Gastrocnemius medialis (tissue), 4 donors: ENCODE measurements at regions not wholly inside any gene's neighbourhood (a gene's known extent, or its start where the extent isn't known, plus 50 kb on each side); places are given as distances from the start of the nearest gene placed in this dataset.

ENCODE experiments used
- ATAC-seq, 2 donors: fragments of 150-250 bp; one replicate each; pipeline ENCODE4 v1.9.1; 2016
- DNase-seq, 2 donors: peaks; one replicate each; pipeline ENCODE4 v3.0.0-alpha.2; 2019
- H3K27ac ChIP-seq, 4 donors: fragments of 200-600 bp; sonication (generic); 1 replicate in 1 of 4; 2 replicates in 3 of 4; pipeline ENCODE4 v1.5.1; 2016 to 2018; ENCODE audit warnings: mild to moderate bottlenecking in 2 of 4, moderate library complexity in 1 of 4
- H3K27me3 ChIP-seq, 3 donors: fragments of 200-600 bp; sonication (generic) in 2 of 3; 1 replicate in 1 of 3; 2 replicates in 2 of 3; pipeline versions ENCODE4 v1.5.1 to v1.6.0; 2016 to 2019; ENCODE audit warnings: mild to moderate bottlenecking in 1 of 3, moderate library complexity in 1 of 3
- H3K36me3 ChIP-seq, 2 donors: fragments of 200-600 bp; sonication (generic) in 1 of 2; one replicate each; pipeline ENCODE4 v1.5.1; 2017 to 2018
- H3K4me1 ChIP-seq, 2 donors: fragments of 200-600 bp; sonication (generic) in 1 of 2; one replicate each; pipeline ENCODE4 v1.5.1; 2016 to 2017; ENCODE audit warnings: mild to moderate bottlenecking in 2 of 2
- H3K4me3 ChIP-seq, 4 donors: fragments of 200-600 bp; sonication (generic) in 3 of 4; 1 replicate in 1 of 4; 2 replicates in 3 of 4; pipeline ENCODE4 v1.5.1; 2016 to 2019; ENCODE audit warnings: mild to moderate bottlenecking in 2 of 4
- H3K9me3 ChIP-seq, 3 donors: fragments of 200-600 bp; sonication (generic) in 2 of 3; 1 replicate in 1 of 3; 2 replicates in 2 of 3; pipeline ENCODE4 v1.5.1; 2016 to 2019
- POLR2A ChIP-seq, 2 donors: fragments of 450-650 bp; IDR thresholded peaks; one replicate each; pipeline ENCODE4 v1.6.1; 2017; ENCODE audit warnings: antibody characterized with exemption in 2 of 2, mild to moderate bottlenecking in 2 of 2, moderate library complexity in 2 of 2
- in situ Hi-C, 4 donors: fragments of 200-750 bp; cut with MboI; loops; one replicate each; pipeline versions ENCODE4 v1.15.0 to v1.8.0; 2017; ENCODE audit warnings: low sequenced_read_pairs in 4 of 4
- intact Hi-C: fragments of 100-400 bp; cut with DNase I; formaldehyde crosslinking; loops from one replicate; pipeline ENCODE4 v1.15.1; 2023; ENCODE audit warnings: low total_unique reads
- TF ChIP-seq, protein P1 (sequence below), 5 experiments: fragments of 450-650 bp in 3 of 5; fragments of 200-600 bp in 2 of 5; sonication (generic) in 2 of 5; IDR thresholded peaks in 4 of 5; conservative IDR thresholded peaks in 1 of 5; 1 replicate in 4 of 5; 2 replicates in 1 of 5; pipeline ENCODE4 v1.5.1; 2016 to 2019; ENCODE audit warnings: antibody characterized with exemption in 5 of 5, mild to moderate bottlenecking in 3 of 5, moderate library complexity in 3 of 5

GRCh38 chr2:4455486-4456155 is 752.2 kb downstream of the DCDC2C start:
- ATAC-seq = no peak
- in situ Hi-C loops = no loop called here

GRCh38 chr2:4464634-4465266 is 761.4 kb downstream of the DCDC2C start:
- intact Hi-C loops = no loop called here
- Histone ChIP-seq H3K9me3 (no peaks in the 10 kb centered on the region), H3K4me1 (no peaks in the 10 kb centered on the region), H3K36me3 (no peaks in the 10 kb centered on the region), H3K4me3 (no peak overlapping the region), H3K27me3 (no peaks in the 10 kb centered on the region), H3K27ac (no peak overlapping the region)
- no peak for DNase-seq
- TF ChIP-seq POLR2A (IDR thresholded peaks at IDR 0.05) = no peak
- TF ChIP-seq, protein P1, sequence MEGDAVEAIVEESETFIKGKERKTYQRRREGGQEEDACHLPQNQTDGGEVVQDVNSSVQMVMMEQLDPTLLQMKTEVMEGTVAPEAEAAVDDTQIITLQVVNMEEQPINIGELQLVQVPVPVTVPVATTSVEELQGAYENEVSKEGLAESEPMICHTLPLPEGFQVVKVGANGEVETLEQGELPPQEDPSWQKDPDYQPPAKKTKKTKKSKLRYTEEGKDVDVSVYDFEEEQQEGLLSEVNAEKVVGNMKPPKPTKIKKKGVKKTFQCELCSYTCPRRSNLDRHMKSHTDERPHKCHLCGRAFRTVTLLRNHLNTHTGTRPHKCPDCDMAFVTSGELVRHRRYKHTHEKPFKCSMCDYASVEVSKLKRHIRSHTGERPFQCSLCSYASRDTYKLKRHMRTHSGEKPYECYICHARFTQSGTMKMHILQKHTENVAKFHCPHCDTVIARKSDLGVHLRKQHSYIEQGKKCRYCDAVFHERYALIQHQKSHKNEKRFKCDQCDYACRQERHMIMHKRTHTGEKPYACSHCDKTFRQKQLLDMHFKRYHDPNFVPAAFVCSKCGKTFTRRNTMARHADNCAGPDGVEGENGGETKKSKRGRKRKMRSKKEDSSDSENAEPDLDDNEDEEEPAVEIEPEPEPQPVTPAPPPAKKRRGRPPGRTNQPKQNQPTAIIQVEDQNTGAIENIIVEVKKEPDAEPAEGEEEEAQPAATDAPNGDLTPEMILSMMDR (IDR thresholded peaks at IDR 0.05 in 4 of 5, conservative IDR thresholded peaks at IDR 0.05 in 1 of 5) = no peak
- no peak for ATAC-seq
- in situ Hi-C loops = no loop called here

More at GRCh38 chr2:4455486-4456155, 752.2 kb downstream of the DCDC2C start:
- Histone ChIP-seq H3K4me1 (no peaks in the 10 kb centered on the region), H3K4me3 (no peak overlapping the region), H3K9me3 (no peaks in the 10 kb centered on the region), H3K27me3 (no peaks in the 10 kb centered on the region), H3K36me3 (no peaks in the 10 kb centered on the region), H3K27ac (no peak overlapping the region)
- no peak for DNase-seq
- intact Hi-C loops = no loop called here
- no peak for TF ChIP-seq POLR2A (IDR thresholded peaks at IDR 0.05)
- TF ChIP-seq, protein P1 (IDR thresholded peaks at IDR 0.05 in 4 of 5, conservative IDR thresholded peaks at IDR 0.05 in 1 of 5) = no peak

GRCh38 chr2:4465671-4466070 is 762.3 kb downstream of the DCDC2C start:
- Histone ChIP-seq H3K36me3 (no peaks in the 10 kb centered on the region), H3K27me3 (no peaks in the 10 kb centered on the region), H3K4me1 (no peaks in the 10 kb centered on the region), H3K27ac (no peak overlapping the region), H3K4me3 (no peak overlapping the region), H3K9me3 (no peaks in the 10 kb centered on the region)
- intact Hi-C loops (no loop called here), in situ Hi-C loops (no loop called here)
- DNase-seq (no peak), ATAC-seq (no peak)
- no peak for TF ChIP-seq POLR2A (IDR thresholded peaks at IDR 0.05)
- TF ChIP-seq, protein P1 (IDR thresholded peaks at IDR 0.05 in 4 of 5, conservative IDR thresholded peaks at IDR 0.05 in 1 of 5) = no peak

- intact Hi-C loops (no loop called here), in situ Hi-C loops (no loop called here)
- no peaks in the 10 kb centered on the region for H3K27me3 ChIP-seq
- no peaks in the 10 kb centered on the region for H3K36me3 ChIP-seq
- H3K9me3 ChIP-seq = no peaks in the 10 kb centered on the region
- H3K27ac ChIP-seq = no peak overlapping the region
- H3K4me1 ChIP-seq = no peaks in the 10 kb centered on the region
- ATAC-seq (no peak), DNase-seq (no peak)
- no peak overlapping the region for H3K4me3 ChIP-seq
- no peak for TF ChIP-seq POLR2A (IDR thresholded peaks at IDR 0.05)
- TF ChIP-seq, protein P1 (IDR thresholded peaks at IDR 0.05 in 4 of 5, conservative IDR thresholded peaks at IDR 0.05 in 1 of 5) = no peak
Observed at GRCh38 chr2:4475618-4476017, 772.2 kb downstream of the DCDC2C start.
